Testis (tissue), 2 donors: ENCODE measurements at regions not wholly inside any gene's neighbourhood (a gene's known extent, or its start where the extent isn't known, plus 50 kb on each side); places are given as distances from the start of the nearest gene placed in this dataset.

ENCODE experiments used
- DNase-seq: peaks from one replicate; pipeline ENCODE4 v3.0.0-alpha.2; 2019
- H3K27ac ChIP-seq, 2 donors: fragments of 200-600 bp; sonication (generic); one replicate each; pipeline ENCODE4 v1.5.1; 2019
- H3K27me3 ChIP-seq: fragments of 200-600 bp; sonication (generic); one replicate; pipeline ENCODE4 v1.5.1; 2019
- H3K36me3 ChIP-seq: fragments of 200-600 bp; sonication (generic); one replicate; pipeline ENCODE4 v1.5.1; 2017; ENCODE audit warnings: low read depth; ENCODE audit errors: missing control alignments
- H3K4me1 ChIP-seq: fragments of 200-600 bp; sonication (generic); one replicate; pipeline ENCODE4 v1.5.1; 2019
- H3K4me3 ChIP-seq, 2 donors: fragments of 200-600 bp; sonication (generic); one replicate each; pipeline ENCODE4 v1.5.1; 2017 to 2019
- H3K9me3 ChIP-seq: fragments of 200-600 bp; sonication (generic); one replicate; pipeline ENCODE4 v1.5.1; 2017
- CTCF ChIP-seq, 3 experiments: fragments of 450-650 bp in 2 of 3; fragments of 200-600 bp in 1 of 3; sonication (generic) in 1 of 3; IDR thresholded peaks; one replicate each; pipeline ENCODE4 v1.5.1; 2016 to 2019; ENCODE audit warnings: antibody characterized with exemption in 3 of 3, mild to moderate bottlenecking in 2 of 3, moderate library complexity in 1 of 3
- POLR2A ChIP-seq: fragments of 450-650 bp; IDR thresholded peaks from one replicate; pipeline ENCODE4 v1.6.1; 2017; ENCODE audit warnings: antibody characterized with exemption, mild to moderate bottlenecking, moderate library complexity
- WGBS, 2 donors: methylation state at CpG; one replicate each; pipeline ENCODE4 v1.1.5; 2018; 5-methylcytosine and 5-hydroxymethylcytosine counted together
- intact Hi-C: fragments of 100-400 bp; cut with DNase I; formaldehyde crosslinking; loops from one replicate; pipeline ENCODE4 v1.15.1; 2023; ENCODE audit warnings: low total_unique reads

GRCh38 chr12:85698937-85699336, 137.3 kb downstream of the RASSF9 start:
- Histone ChIP-seq H3K4me1 (no peaks in the 10 kb centered on the region), H3K27ac (no peak overlapping the region), H3K4me3 (no peak overlapping the region), H3K9me3 (no peaks in the 10 kb centered on the region), H3K27me3 (no peaks in the 10 kb centered on the region), H3K36me3 (no peaks in the 10 kb centered on the region)
- intact Hi-C loops, result no loop called here
- TF ChIP-seq POLR2A (no peak), CTCF (IDR thresholded peaks at IDR 0.05) (no peak)
- 51 to 55% methylated on average over 1 of the region's 1 CpG for WGBS, 2 donors
- DNase-seq, result no peak

GRCh38 chr12:85708775-85709174, 127.4 kb downstream of the RASSF9 start:
- intact Hi-C loops, result no loop called here
- TF ChIP-seq CTCF (IDR thresholded peaks at IDR 0.05) (no peak), POLR2A (no peak)
- H3K27ac ChIP-seq, result no peak overlapping the region
- no peak for DNase-seq
- H3K27me3 ChIP-seq, result no peaks in the 10 kb centered on the region
- H3K9me3 ChIP-seq, result no peaks in the 10 kb centered on the region
- H3K36me3 ChIP-seq, result no peaks in the 10 kb centered on the region
- WGBS, 2 donors, result 89 to 97% methylated on average over 11 of the region's 11 CpGs
- no peak overlapping the region for H3K4me3 ChIP-seq
- no peaks in the 10 kb centered on the region for H3K4me1 ChIP-seq

- H3K4me3 ChIP-seq, result no peak overlapping the region
These were observed 124.3 kb downstream of the RASSF9 start for GRCh38 chr12:85711735-85712390.

GRCh38 chr12:85713373-85713772, 122.8 kb downstream of the RASSF9 start:
- Histone ChIP-seq H3K9me3 (no peaks in the 10 kb centered on the region), H3K4me3 (no peak overlapping the region), H3K27me3 (no peaks in the 10 kb centered on the region), H3K4me1 (no peaks in the 10 kb centered on the region), H3K36me3 (no peaks in the 10 kb centered on the region), H3K27ac (no peak overlapping the region)
- intact Hi-C loops, result no loop called here
- no peak for DNase-seq
- 48 to 51% methylated on average over 4 of the region's 4 CpGs for WGBS, 2 donors
- no peak for TF ChIP-seq POLR2A
- TF ChIP-seq CTCF (IDR thresholded peaks at IDR 0.05), result no peak

More at GRCh38 chr12:85711735-85712390, 124.3 kb downstream of the RASSF9 start:
- 87 to 91% methylated on average over 4 of the region's 4 CpGs for WGBS, 2 donors
- DNase-seq, result no peak
- Histone ChIP-seq H3K27me3 (no peaks in the 10 kb centered on the region), H3K27ac (no peak overlapping the region), H3K4me1 (no peaks in the 10 kb centered on the region), H3K36me3 (no peaks in the 10 kb centered on the region), H3K9me3 (no peaks in the 10 kb centered on the region)
- intact Hi-C loops, result no loop called here
- TF ChIP-seq CTCF (IDR thresholded peaks at IDR 0.05) (no peak), POLR2A (no peak)

- no peaks in the 10 kb centered on the region for H3K4me1 ChIP-seq
- WGBS, 2 donors, result 95 to 96% methylated on average over 1 of the region's 1 CpG
- intact Hi-C loops, result no loop called here
- no peaks in the 10 kb centered on the region for H3K36me3 ChIP-seq
- no peak overlapping the region for H3K27ac ChIP-seq
- no peak overlapping the region for H3K4me3 ChIP-seq
- no peaks in the 10 kb centered on the region for H3K9me3 ChIP-seq
- no peaks in the 10 kb centered on the region for H3K27me3 ChIP-seq
- TF ChIP-seq CTCF (IDR thresholded peaks at IDR 0.05) (no peak), POLR2A (no peak)
- DNase-seq, result no peak
These were observed 121.8 kb downstream of the RASSF9 start for GRCh38 chr12:85714425-85714824.
